Loucy (cell line): ENCODE measurements at regions not wholly inside any gene's neighbourhood (a gene's known extent, or its start where the extent isn't known, plus 50 kb on each side); places are given as distances from the start of the nearest gene placed in this dataset.

ENCODE experiments used
- H2AFZ ChIP-seq: fragments of 200-600 bp; sonication (generic); 2 replicates; pipeline ENCODE4 v1.6.0; 2016; ENCODE audit warnings: antibody characterized with exemption, mild to moderate bottlenecking, low read length, moderate library complexity
- H3F3A ChIP-seq: fragments of 200-600 bp; 2 replicates; pipeline ENCODE4 v1.6.0; 2016; ENCODE audit warnings: antibody characterized with exemption, low read depth, mild to moderate bottlenecking
- H3K27me3 ChIP-seq: fragments of 200-600 bp; sonication (generic); 2 replicates; pipeline ENCODE4 v1.6.1; 2014; ENCODE audit warnings: low read length, mild to moderate bottlenecking; ENCODE audit not compliant: insufficient read depth, poor library complexity, severe bottlenecking
- H3K36me3 ChIP-seq: fragments of 200-600 bp; sonication (generic); 2 replicates; pipeline ENCODE4 v1.6.1; 2016; ENCODE audit warnings: low read length; ENCODE audit not compliant: insufficient read depth
- H3K4me1 ChIP-seq: fragments of 200-600 bp; sonication (generic); 2 replicates; pipeline ENCODE4 v1.5.1; 2014; ENCODE audit warnings: low read length, mild to moderate bottlenecking; ENCODE audit not compliant: insufficient read depth, poor library complexity, severe bottlenecking
- H3K4me2 ChIP-seq: fragments of 200-600 bp; sonication (generic); 2 replicates; pipeline ENCODE4 v1.6.0; 2014; ENCODE audit warnings: antibody characterized with exemption, low read length, low read depth, mild to moderate bottlenecking; ENCODE audit not compliant: poor library complexity, severe bottlenecking
- H3K4me3 ChIP-seq: fragments of 200-600 bp; sonication (generic); 2 replicates; pipeline ENCODE4 v1.5.1; 2014; ENCODE audit warnings: low read length, mild to moderate bottlenecking, mixed read lengths; ENCODE audit not compliant: poor library complexity, severe bottlenecking
- H3K79me2 ChIP-seq: fragments of 200-600 bp; sonication (generic); 2 replicates; pipeline ENCODE4 v1.6.1; 2014; ENCODE audit warnings: low read length; ENCODE audit not compliant: insufficient read depth
- H3K9ac ChIP-seq: fragments of 200-600 bp; sonication (generic); 2 replicates; pipeline ENCODE4 v1.6.0; 2014; ENCODE audit warnings: mild to moderate bottlenecking, low read depth, low read length, moderate library complexity; ENCODE audit not compliant: poor library complexity, severe bottlenecking
- H3K9me2 ChIP-seq: fragments of 200-600 bp; sonication (generic); replicated peaks from 2 replicates; pipeline ENCODE4 v1.6.1; 2016; ENCODE audit warnings: low read depth, low read length, mixed read lengths
- H3K9me3 ChIP-seq: fragments of 200-600 bp; sonication (generic); 2 replicates; pipeline ENCODE4 v1.6.1; 2014; ENCODE audit warnings: mild to moderate bottlenecking, antibody characterized with exemption, low read length, low read depth; ENCODE audit not compliant: insufficient read depth
- H4K20me1 ChIP-seq: fragments of 200-600 bp; sonication (generic); 2 replicates; pipeline ENCODE4 v1.6.0; 2014; ENCODE audit warnings: antibody characterized with exemption, low read length, mild to moderate bottlenecking; ENCODE audit not compliant: insufficient read depth, poor library complexity, severe bottlenecking
- CTCF ChIP-seq: fragments of 200-600 bp; sonication (generic); conservative IDR thresholded peaks from 2 replicates; pipeline ENCODE4 v1.5.1; 2014; ENCODE audit warnings: mild to moderate bottlenecking, antibody characterized with exemption, low read length
- EZH2phosphoT487 ChIP-seq: fragments of 200-600 bp; IDR thresholded peaks from 2 replicates; pipeline ENCODE4 v1.6.1; 2018; ENCODE audit warnings: antibody characterized with exemption, mild to moderate bottlenecking, moderate library complexity, borderline replicate concordance

DNA sequence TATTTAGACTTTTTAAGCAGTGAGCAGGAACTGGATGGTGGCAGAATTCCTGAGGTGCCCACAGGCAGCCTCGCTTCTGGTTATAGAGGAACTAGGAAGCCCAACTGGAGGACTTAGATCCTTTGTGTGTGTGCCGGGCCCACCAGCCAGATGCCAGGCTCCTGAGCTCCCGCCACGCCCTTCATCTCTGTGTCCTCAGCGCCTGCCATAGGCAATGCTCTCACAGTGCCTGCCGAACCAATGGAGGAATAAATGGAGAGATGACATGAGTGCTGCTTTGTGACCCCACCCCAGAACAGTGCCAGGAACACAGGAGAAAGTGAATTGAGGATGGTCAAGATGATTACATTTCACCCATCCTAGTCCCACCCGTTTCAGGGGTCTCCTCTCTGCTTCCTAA lies 146.0 kb downstream of the UNC5CL start:
- no peak overlapping the region for H2AFZ ChIP-seq
- no peaks in the 10 kb centered on the region for H3K79me2 ChIP-seq
- H3K4me3 ChIP-seq: no peak overlapping the region
- no peaks in the 10 kb centered on the region for H3K9me3 ChIP-seq
- H3K4me1 ChIP-seq: no peaks in the 10 kb centered on the region
- H3F3A ChIP-seq: no peaks in the 10 kb centered on the region
- no peak overlapping the region for H3K9ac ChIP-seq
- no peaks in the 10 kb centered on the region for H3K27me3 ChIP-seq
- no peaks in the 10 kb centered on the region for H4K20me1 ChIP-seq
- TF ChIP-seq CTCF (no peak), EZH2phosphoT487 (no peak)
- no peak overlapping the region for H3K4me2 ChIP-seq
- H3K9me2 ChIP-seq: no peaks in the 10 kb centered on the region
- H3K36me3 ChIP-seq: no peaks in the 10 kb centered on the region

DNA sequence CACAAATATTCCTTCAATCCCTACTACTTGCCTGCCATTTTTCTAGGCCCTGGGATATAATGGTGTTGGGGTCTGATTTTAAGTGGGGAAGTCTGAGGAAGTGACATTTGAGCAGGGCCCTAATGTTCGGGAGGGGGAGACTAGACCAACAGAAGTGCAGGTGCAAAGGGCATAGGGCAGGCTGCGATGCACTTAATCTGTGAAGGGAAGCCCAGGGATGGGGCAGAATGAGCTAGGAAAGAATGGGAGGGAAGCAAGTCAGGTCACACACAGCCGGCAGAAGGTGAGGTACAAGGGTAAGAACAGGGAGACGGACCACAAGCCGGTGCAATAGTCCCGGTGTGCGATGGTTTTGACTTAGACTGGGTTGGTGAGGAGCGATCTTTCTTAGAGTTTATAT lies 146.8 kb downstream of the UNC5CL start:
- no peaks in the 10 kb centered on the region for H3K4me1 ChIP-seq
- H3K9ac ChIP-seq: no peak overlapping the region
- no peaks in the 10 kb centered on the region for H3K9me3 ChIP-seq
- H3K4me2 ChIP-seq: no peak overlapping the region
- no peaks in the 10 kb centered on the region for H3K36me3 ChIP-seq
- H4K20me1 ChIP-seq: no peaks in the 10 kb centered on the region
- no peaks in the 10 kb centered on the region for H3K79me2 ChIP-seq
- H3K9me2 ChIP-seq: no peaks in the 10 kb centered on the region
- H3K27me3 ChIP-seq: no peaks in the 10 kb centered on the region
- H3K4me3 ChIP-seq: no peak overlapping the region
- TF ChIP-seq CTCF: no peak
- H3F3A ChIP-seq: no peaks in the 10 kb centered on the region
- no peak overlapping the region for H2AFZ ChIP-seq

- H3K9me2 ChIP-seq: no peaks in the 10 kb centered on the region
- H4K20me1 ChIP-seq: no peaks in the 10 kb centered on the region
- no peaks in the 10 kb centered on the region for H3K27me3 ChIP-seq
- H3K4me3 ChIP-seq: no peak overlapping the region
- H2AFZ ChIP-seq: no peak overlapping the region
- H3K36me3 ChIP-seq: no peaks in the 10 kb centered on the region
- no peaks in the 10 kb centered on the region for H3K4me1 ChIP-seq
- no peaks in the 10 kb centered on the region for H3F3A ChIP-seq
- no peak overlapping the region for H3K4me2 ChIP-seq
- H3K79me2 ChIP-seq: no peaks in the 10 kb centered on the region
- TF ChIP-seq CTCF (no peak), EZH2phosphoT487 (no peak)
- no peaks in the 10 kb centered on the region for H3K9me3 ChIP-seq
- no peak overlapping the region for H3K9ac ChIP-seq
These were observed 147.3 kb downstream of the UNC5CL start for GRCh38 chr6:40891686-40892085.
